GM13977 (cell line): ENCODE measurements at regions not wholly inside any gene's neighbourhood (a gene's known extent, or its start where the extent isn't known, plus 50 kb on each side); places are given as distances from the start of the nearest gene placed in this dataset.

Source experiments
- DNase-seq: peaks from one replicate; pipeline ENCODE4 v3.0.0; 2012; ENCODE audit warnings: low spot score
- in situ Hi-C: fragments of 300-500 bp; cut with MboI; formaldehyde crosslinking; loops from one replicate; pipeline ENCODE4 v1.12.0; 2022; ENCODE audit warnings: low sequenced_read_pairs, low pct_unique_long_range_greater_than_20kb, mixed read lengths, inconsistent platforms; ENCODE audit not compliant: unreplicated experiment
- TF ChIP-seq, protein P1 (sequence below): IDR thresholded peaks from 2 replicates; pipeline ENCODE4 v1.5.1; 2012; ENCODE audit warnings: mild to moderate bottlenecking, control low read depth; ENCODE audit not compliant: insufficient read depth; ENCODE audit errors: extremely low read depth, missing control alignments

DNA sequence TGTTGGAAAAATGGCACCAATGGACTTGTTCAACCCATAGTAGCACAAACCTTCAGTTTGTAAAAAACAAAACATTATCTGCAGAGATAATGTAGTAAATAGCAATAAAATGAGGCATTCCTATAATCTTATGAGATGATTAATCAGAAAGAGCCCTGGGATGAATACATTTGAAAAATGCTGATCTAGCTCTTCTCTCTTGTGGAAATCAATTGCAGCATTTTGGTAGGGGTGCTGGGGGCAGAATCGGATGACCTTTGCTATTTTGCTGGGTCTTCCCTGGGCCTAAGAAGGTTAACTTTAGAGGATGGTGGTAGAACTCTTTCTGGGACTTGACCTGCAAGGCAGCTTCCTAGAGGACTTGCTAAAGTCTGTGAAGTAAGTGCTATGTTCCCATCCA lies 163.5 kb downstream of the ADRA2A start:
- in situ Hi-C loops, result no loop called here
- TF ChIP-seq, protein P1, sequence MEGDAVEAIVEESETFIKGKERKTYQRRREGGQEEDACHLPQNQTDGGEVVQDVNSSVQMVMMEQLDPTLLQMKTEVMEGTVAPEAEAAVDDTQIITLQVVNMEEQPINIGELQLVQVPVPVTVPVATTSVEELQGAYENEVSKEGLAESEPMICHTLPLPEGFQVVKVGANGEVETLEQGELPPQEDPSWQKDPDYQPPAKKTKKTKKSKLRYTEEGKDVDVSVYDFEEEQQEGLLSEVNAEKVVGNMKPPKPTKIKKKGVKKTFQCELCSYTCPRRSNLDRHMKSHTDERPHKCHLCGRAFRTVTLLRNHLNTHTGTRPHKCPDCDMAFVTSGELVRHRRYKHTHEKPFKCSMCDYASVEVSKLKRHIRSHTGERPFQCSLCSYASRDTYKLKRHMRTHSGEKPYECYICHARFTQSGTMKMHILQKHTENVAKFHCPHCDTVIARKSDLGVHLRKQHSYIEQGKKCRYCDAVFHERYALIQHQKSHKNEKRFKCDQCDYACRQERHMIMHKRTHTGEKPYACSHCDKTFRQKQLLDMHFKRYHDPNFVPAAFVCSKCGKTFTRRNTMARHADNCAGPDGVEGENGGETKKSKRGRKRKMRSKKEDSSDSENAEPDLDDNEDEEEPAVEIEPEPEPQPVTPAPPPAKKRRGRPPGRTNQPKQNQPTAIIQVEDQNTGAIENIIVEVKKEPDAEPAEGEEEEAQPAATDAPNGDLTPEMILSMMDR, result no peak
- DNase-seq, result no peak

DNA sequence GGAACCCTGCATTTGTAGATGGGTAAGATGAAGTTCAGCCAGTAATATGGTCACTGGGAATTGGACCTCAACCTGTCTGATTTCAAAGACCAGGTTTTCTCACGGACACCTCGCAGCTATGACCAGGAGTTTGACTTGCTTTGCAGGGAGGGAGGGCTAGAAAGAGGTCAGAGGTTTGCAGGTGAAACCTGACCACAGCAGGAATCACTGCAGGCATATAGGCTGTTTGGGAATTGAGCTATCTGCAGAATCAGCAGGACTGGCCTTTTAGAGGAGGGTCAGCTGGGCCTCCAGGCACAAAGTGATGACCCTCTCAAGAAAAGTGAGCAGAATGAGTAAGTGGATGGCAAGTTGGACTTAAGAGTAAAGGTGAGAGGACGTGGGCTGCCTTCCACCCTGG lies 166.3 kb downstream of the ADRA2A start:
- TF ChIP-seq, protein P1, result no peak
- DNase-seq, result no peak
- in situ Hi-C loops, result no loop called here

DNA sequence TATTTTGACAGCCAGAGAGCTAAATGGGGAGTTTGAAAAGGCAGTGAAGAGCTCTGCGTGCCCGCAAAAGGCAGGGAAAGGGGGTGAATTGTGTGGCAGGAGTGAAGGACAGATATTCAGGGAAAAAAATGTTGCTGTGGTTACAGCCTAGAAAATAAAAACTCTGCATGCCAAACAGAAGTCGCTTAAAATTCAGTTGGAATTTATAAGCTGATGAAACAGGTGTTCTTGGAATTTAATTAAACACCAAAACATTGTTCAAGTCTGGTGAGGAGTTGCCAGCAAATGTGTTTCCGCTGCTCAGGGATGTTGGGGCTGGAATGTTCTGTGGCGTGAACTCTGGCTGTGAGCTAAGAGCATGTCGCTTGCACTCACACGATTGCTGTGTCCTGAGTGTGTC lies 169.3 kb downstream of the ADRA2A start:
- DNase-seq, result no peak
- TF ChIP-seq, protein P1, result no peak
- in situ Hi-C loops, result no loop called here

DNA sequence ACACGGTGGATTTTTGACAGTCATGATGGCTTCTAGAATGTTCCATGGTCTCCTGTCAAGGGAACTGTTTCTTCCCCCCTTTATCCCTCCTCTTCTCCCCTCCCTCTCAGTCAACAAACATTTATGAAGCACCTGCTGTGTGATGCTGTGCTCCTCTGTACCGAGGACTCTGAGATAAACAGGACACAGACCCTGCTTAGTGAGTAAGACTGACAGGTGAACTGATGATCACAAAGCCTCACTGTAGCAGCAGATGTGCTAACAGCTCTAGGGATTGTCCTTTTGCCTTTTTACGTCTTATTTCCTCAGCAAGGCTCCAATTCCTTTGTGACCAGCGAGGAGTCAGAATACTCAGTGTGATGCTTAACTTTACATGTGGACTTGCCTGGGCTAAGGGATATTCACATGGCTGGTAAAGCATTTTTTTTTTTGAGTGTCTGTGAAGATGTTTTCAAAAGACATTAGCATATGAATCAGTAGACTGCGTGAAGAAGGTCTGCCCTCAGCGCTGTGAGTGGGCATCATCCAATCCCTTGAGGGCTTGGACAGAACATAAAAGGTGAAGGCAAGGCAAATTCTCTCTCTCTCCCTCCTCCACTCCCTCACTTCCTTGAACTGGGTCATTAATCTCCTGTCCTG lies 170.1 kb downstream of the ADRA2A start:
- in situ Hi-C loops, result no loop called here
- TF ChIP-seq, protein P1, result no peak
- DNase-seq, result no peak

GRCh38 chr10:111247781-111248389 lies 171.1 kb downstream of the ADRA2A start:
- no peak for DNase-seq
- TF ChIP-seq, protein P1, result no peak
- in situ Hi-C loops, result no loop called here

DNA sequence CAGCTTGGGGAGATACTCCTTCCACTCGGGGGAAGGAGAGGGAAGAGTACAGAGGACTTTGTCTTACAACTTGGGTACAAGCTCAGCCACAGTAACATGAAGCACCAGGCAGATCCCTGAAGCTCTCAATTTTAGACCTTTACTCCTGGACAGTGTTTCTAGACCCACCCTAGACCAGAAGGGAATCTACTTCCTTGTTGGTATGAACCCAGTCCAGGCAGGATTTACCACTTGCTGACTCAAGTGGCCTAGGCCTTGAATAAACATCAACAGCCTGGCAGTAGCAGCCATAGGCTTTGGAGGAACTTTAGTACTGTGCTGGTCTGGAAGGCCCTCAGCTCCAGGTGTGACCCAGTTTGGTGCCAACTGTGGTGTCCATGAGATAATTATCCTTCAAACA lies 173.1 kb downstream of the ADRA2A start:
- TF ChIP-seq, protein P1, result no peak
- in situ Hi-C loops, result no loop called here
- DNase-seq, result no peak
